ENCODE measurements at regions not wholly inside any gene's neighbourhood (a gene's known extent, or its start where the extent isn't known, plus 50 kb on each side); places are given as distances from the start of the nearest gene placed in this dataset.

DNA sequence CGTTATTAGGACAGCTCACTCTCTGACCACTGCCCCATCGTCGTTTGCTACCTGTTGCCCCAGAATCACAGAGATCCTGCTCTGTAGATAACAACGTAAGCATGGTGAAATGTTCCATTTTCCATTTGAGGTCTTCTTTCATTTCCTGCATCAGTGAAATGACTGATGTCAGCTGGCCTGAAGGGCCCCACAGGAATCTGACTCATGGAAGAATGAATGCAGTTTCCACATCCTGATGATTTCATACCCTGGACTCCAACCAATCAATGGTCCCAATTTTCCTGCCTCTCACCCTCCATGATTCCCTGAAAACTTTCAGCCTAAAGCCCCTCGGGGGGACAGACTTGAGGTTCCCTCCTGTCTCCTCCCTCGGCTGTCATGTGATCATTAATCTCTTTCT is 394.4 kb upstream of the CDH4 start:
- Histone ChIP-seq H3K9me3 (ENCODE audit: low read length) (no peaks in the 10 kb centered on the region), H4K20me1 (ENCODE audit: insufficient read depth, low read depth, low read length) (no peaks in the 10 kb centered on the region), H2AFZ (ENCODE audit: low read length) (no peak overlapping the region), H3K9me2 (replicated peaks; ENCODE audit: insufficient read depth, low read length) (no peaks in the 10 kb centered on the region), H3K4me2 (ENCODE audit: low read depth, low read length, poor library complexity, severe bottlenecking) (no peak overlapping the region), H3K4me3 (ENCODE audit: low read length) (no peak overlapping the region), H3K27me3 (ENCODE audit: low read length) (no peaks in the 10 kb centered on the region), H3K4me1 (ENCODE audit: low read length) (no peaks in the 10 kb centered on the region), H3K9ac (ENCODE audit: low read length) (no peak overlapping the region), H3K79me2 (ENCODE audit: low read length) (no peaks in the 10 kb centered on the region), H3K36me3 (ENCODE audit: insufficient read depth, low read length) (no peaks in the 10 kb centered on the region), H3K27ac (ENCODE audit: low read length) (no peak overlapping the region)
- no peak for DNase-seq

DNA sequence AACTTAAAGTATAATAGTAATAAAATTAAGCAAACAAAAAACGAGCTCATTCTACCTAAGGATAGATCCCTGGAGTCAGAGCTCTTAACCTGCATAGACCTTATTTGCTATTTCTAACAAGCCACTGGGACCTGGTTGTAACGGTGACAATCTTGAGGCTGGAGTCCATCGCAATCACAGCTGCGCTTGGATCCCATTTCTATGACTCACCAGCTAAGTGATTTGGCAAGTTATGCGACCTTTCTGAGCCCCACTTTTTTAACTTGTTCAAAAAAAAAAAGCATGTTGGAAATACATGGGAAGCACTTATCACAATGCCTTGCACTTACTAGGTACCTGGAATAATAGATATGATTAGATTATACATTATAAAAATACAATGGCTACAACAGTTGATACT is 389.5 kb upstream of the CDH4 start:
- Histone ChIP-seq H3K4me2 (ENCODE audit: low read depth, low read length, poor library complexity, severe bottlenecking) (no peak overlapping the region), H3K9me2 (replicated peaks; ENCODE audit: insufficient read depth, low read length) (no peaks in the 10 kb centered on the region)

DNA sequence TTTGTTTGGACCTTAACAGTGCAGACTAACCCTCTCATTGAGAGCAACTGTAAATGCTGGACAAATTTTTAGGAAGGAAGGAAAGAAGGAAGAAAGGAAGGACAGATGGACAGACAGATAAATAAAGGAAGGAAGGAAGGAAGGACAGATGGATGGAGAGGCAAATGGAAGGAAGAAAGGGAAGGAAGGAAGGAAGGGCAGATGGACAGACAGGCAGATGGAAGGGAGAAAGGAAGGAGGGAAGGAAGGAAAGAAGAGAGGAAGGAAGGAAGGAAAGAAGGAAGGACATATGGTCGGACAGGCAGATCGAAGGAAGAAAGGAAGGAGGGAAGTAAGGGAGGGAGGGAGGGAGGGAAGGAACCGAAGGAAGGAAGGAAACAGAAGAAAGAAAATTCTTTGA is 388.5 kb upstream of the CDH4 start:
- Histone ChIP-seq H3K4me2 (ENCODE audit: low read depth, low read length, poor library complexity, severe bottlenecking) (no peak overlapping the region), H3K4me3 (ENCODE audit: low read length) (no peak overlapping the region), H3K9me3 (ENCODE audit: low read length) (no peaks in the 10 kb centered on the region), H4K20me1 (ENCODE audit: insufficient read depth, low read depth, low read length) (no peaks in the 10 kb centered on the region), H2AFZ (ENCODE audit: low read length) (no peak overlapping the region), H3K4me1 (ENCODE audit: low read length) (no peaks in the 10 kb centered on the region), H3K36me3 (ENCODE audit: insufficient read depth, low read length) (no peaks in the 10 kb centered on the region), H3K9ac (ENCODE audit: low read length) (no peak overlapping the region), H3K27ac (ENCODE audit: low read length) (no peak overlapping the region), H3K27me3 (ENCODE audit: low read length) (no peaks in the 10 kb centered on the region), H3K79me2 (ENCODE audit: low read length) (no peaks in the 10 kb centered on the region), H3K9me2 (replicated peaks; ENCODE audit: insufficient read depth, low read length) (no peaks in the 10 kb centered on the region)
- DNase-seq = no peak

More for the DNA sequence above, 389.5 kb upstream of the CDH4 start:
- Histone ChIP-seq H3K27ac (ENCODE audit: low read length) (no peak overlapping the region), H3K36me3 (ENCODE audit: insufficient read depth, low read length) (no peaks in the 10 kb centered on the region), H3K9ac (ENCODE audit: low read length) (no peak overlapping the region), H4K20me1 (ENCODE audit: insufficient read depth, low read depth, low read length) (no peaks in the 10 kb centered on the region), H2AFZ (ENCODE audit: low read length) (no peak overlapping the region), H3K27me3 (ENCODE audit: low read length) (no peaks in the 10 kb centered on the region), H3K4me1 (ENCODE audit: low read length) (no peaks in the 10 kb centered on the region), H3K79me2 (ENCODE audit: low read length) (no peaks in the 10 kb centered on the region), H3K9me3 (ENCODE audit: low read length) (no peaks in the 10 kb centered on the region), H3K4me3 (ENCODE audit: low read length) (no peak overlapping the region)
- no peak for DNase-seq

DNA sequence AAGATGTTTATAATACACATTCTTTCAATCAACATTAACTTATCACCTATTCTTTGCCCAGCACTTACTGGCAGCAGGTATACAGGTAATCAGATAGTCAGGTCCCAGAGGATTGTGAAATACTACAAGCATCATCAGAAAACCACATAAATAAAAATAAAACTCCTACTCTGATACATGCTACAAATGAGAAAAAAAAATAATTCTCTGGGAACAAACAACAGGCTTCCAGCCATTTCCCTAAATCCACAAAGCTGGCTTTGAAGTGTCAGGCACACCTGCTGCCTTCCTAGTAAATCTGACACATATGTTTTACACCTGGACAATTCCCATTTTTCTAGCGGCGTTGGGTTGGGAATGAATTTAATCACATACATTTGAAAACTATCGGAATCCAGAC is 384.5 kb upstream of the CDH4 start:
- no peak for DNase-seq
- Histone ChIP-seq H3K4me2 (ENCODE audit: low read depth, low read length, poor library complexity, severe bottlenecking) (no peak overlapping the region), H3K36me3 (ENCODE audit: insufficient read depth, low read length) (no peaks in the 10 kb centered on the region), H3K4me3 (ENCODE audit: low read length) (no peak overlapping the region), H2AFZ (ENCODE audit: low read length) (no peak overlapping the region), H3K9me2 (replicated peaks; ENCODE audit: insufficient read depth, low read length) (no peaks in the 10 kb centered on the region), H3K9ac (ENCODE audit: low read length) (no peak overlapping the region), H3K27ac (ENCODE audit: low read length) (no peak overlapping the region), H3K4me1 (ENCODE audit: low read length) (no peaks in the 10 kb centered on the region), H3K27me3 (ENCODE audit: low read length) (no peaks in the 10 kb centered on the region), H3K9me3 (ENCODE audit: low read length) (no peaks in the 10 kb centered on the region), H3K79me2 (ENCODE audit: low read length) (no peaks in the 10 kb centered on the region), H4K20me1 (ENCODE audit: insufficient read depth, low read depth, low read length) (no peaks in the 10 kb centered on the region)

DNA sequence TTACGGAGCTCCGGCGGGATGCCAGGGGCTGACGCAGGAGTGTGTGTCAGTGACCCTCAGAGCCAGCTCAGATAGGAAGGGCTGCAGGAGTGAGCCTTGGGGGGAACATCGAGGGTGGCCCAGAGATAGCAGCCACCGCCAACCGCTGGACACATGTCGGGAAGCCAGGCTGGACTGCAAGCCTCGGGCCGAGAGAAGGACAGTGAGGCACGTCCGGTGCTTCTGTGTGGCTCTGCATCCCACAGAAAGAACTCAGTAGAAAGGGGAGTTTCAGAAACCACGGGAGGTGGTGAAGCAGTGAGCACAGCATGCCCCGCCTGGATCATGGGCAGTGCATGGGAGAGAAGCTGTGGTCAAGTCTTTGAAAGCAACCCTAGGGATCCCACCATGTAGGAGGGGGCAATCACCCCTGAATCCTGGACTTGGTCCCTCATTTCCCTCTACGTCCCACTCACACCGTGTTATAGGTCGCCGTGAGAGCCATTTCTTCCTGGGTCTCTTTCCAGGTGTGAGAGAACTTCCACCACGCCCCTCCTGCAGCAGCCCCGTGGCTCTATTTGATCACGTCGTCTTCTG is 383.7 kb upstream of the CDH4 start:
- Histone ChIP-seq H4K20me1 (ENCODE audit: insufficient read depth, low read depth, low read length) (no peaks in the 10 kb centered on the region), H3K79me2 (ENCODE audit: low read length) (no peaks in the 10 kb centered on the region)

DNA sequence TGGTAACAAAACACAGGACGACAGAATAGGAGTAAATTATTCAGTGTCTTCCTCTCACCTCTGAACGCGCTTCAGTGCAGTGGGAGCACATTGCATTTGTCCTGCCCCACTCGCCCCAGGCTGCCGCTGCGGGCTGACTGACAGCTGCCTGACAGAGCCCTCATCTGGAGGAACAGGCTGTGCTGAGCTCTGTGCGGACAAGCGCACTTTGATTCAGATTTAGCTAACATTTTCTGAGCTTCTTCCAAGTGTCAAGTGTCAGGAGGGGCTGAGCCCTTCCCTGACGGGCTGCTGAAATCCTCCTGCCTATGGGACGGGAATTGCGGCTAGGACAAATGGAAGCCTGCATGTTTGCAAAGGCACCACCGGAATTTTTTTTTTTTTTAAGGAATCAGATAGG is 383.0 kb upstream of the CDH4 start:
- H3K4me2 ChIP-seq (ENCODE audit: low read depth, low read length, poor library complexity, severe bottlenecking) = no peak overlapping the region
- no peaks in the 10 kb centered on the region for H3K36me3 ChIP-seq (ENCODE audit: insufficient read depth, low read length)
- H3K4me3 ChIP-seq (ENCODE audit: low read length) = no peak overlapping the region
- no peak for DNase-seq
- no peaks in the 10 kb centered on the region for H3K9me3 ChIP-seq (ENCODE audit: low read length)
- no peak overlapping the region for H3K27ac ChIP-seq (ENCODE audit: low read length)
- H3K79me2 ChIP-seq (ENCODE audit: low read length) = no peaks in the 10 kb centered on the region
- no peaks in the 10 kb centered on the region for H3K9me2 ChIP-seq (replicated peaks; ENCODE audit: insufficient read depth, low read length)
- no peaks in the 10 kb centered on the region for H3K4me1 ChIP-seq (ENCODE audit: low read length)
- no peak overlapping the region for H3K9ac ChIP-seq (ENCODE audit: low read length)
- H4K20me1 ChIP-seq (ENCODE audit: insufficient read depth, low read depth, low read length) = no peaks in the 10 kb centered on the region
- no peak overlapping the region for H2AFZ ChIP-seq (ENCODE audit: low read length)
- H3K27me3 ChIP-seq (ENCODE audit: low read length) = no peaks in the 10 kb centered on the region

More for the DNA sequence above, 383.7 kb upstream of the CDH4 start:
- H3K9ac ChIP-seq (ENCODE audit: low read length) = no peak overlapping the region
- H3K27ac ChIP-seq (ENCODE audit: low read length) = no peak overlapping the region
- no peaks in the 10 kb centered on the region for H3K36me3 ChIP-seq (ENCODE audit: insufficient read depth, low read length)
- no peak overlapping the region for H3K4me3 ChIP-seq (ENCODE audit: low read length)
- no peaks in the 10 kb centered on the region for H3K9me3 ChIP-seq (ENCODE audit: low read length)
- no peaks in the 10 kb centered on the region for H3K9me2 ChIP-seq (replicated peaks; ENCODE audit: insufficient read depth, low read length)
- H3K4me2 ChIP-seq (ENCODE audit: low read depth, low read length, poor library complexity, severe bottlenecking) = no peak overlapping the region
- no peaks in the 10 kb centered on the region for H3K27me3 ChIP-seq (ENCODE audit: low read length)
- no peaks in the 10 kb centered on the region for H3K4me1 ChIP-seq (ENCODE audit: low read length)
- H2AFZ ChIP-seq (ENCODE audit: low read length) = no peak overlapping the region
- DNase-seq = no peak

DNA sequence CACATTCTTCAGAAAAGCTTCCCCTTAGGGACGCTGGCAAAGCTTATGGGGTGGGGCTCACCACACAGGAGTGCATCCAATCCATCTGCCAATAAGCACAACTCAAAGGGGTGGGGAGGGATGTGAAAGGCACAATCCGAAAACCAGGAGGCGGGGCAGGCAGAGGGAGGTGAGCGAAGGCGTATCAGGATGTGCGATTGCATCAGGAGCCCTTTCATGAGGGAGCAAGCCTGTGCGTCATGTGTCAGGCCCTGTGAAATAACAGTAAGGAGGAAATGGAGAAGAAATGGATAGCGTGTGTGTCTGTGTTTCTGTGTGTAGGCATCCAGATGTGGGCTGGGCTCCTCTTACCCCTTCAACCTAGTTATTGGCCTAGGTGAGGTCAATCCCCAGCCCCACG is 382.4 kb upstream of the CDH4 start:
- H3K9ac ChIP-seq (ENCODE audit: low read length) = no peak overlapping the region
- H3K36me3 ChIP-seq (ENCODE audit: insufficient read depth, low read length) = no peaks in the 10 kb centered on the region
- H3K9me2 ChIP-seq (replicated peaks; ENCODE audit: insufficient read depth, low read length) = no peaks in the 10 kb centered on the region
- H3K79me2 ChIP-seq (ENCODE audit: low read length) = no peaks in the 10 kb centered on the region
- H3K4me1 ChIP-seq (ENCODE audit: low read length) = no peaks in the 10 kb centered on the region
- no peaks in the 10 kb centered on the region for H3K9me3 ChIP-seq (ENCODE audit: low read length)
- H3K27ac ChIP-seq (ENCODE audit: low read length) = no peak overlapping the region
- no peak overlapping the region for H3K4me2 ChIP-seq (ENCODE audit: low read depth, low read length, poor library complexity, severe bottlenecking)
- H3K4me3 ChIP-seq (ENCODE audit: low read length) = no peak overlapping the region
- H2AFZ ChIP-seq (ENCODE audit: low read length) = no peak overlapping the region
- DNase-seq = no peak
- H3K27me3 ChIP-seq (ENCODE audit: low read length) = no peaks in the 10 kb centered on the region
- H4K20me1 ChIP-seq (ENCODE audit: insufficient read depth, low read depth, low read length) = no peaks in the 10 kb centered on the region

DNA sequence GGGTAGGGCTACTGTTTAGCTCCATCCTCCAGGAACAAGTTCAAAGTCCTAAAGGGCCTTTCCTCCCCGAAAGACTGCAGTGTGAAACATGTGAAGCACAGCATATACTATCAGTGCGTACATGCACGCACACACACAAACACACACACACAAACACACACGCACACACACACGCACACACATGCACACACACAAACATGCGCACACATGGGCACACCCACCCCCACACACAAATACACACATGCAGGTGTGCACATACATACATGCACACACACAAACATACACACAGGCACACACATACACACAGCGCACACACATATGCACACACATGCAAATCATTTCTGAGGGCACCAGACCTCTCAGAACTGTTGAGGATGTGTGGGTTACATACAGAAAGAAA is 382.0 kb upstream of the CDH4 start:
- H3K9ac ChIP-seq (ENCODE audit: low read length) = no peak overlapping the region
- no peak overlapping the region for H3K4me3 ChIP-seq (ENCODE audit: low read length)
- H3K36me3 ChIP-seq (ENCODE audit: insufficient read depth, low read length) = no peaks in the 10 kb centered on the region
- no peaks in the 10 kb centered on the region for H3K79me2 ChIP-seq (ENCODE audit: low read length)
- H4K20me1 ChIP-seq (ENCODE audit: insufficient read depth, low read depth, low read length) = no peaks in the 10 kb centered on the region
- no peak for DNase-seq
- H2AFZ ChIP-seq (ENCODE audit: low read length) = no peak overlapping the region
- no peak overlapping the region for H3K27ac ChIP-seq (ENCODE audit: low read length)
- no peaks in the 10 kb centered on the region for H3K9me3 ChIP-seq (ENCODE audit: low read length)
- no peaks in the 10 kb centered on the region for H3K9me2 ChIP-seq (replicated peaks; ENCODE audit: insufficient read depth, low read length)
- H3K4me1 ChIP-seq (ENCODE audit: low read length) = no peaks in the 10 kb centered on the region
- no peak overlapping the region for H3K4me2 ChIP-seq (ENCODE audit: low read depth, low read length, poor library complexity, severe bottlenecking)
- no peaks in the 10 kb centered on the region for H3K27me3 ChIP-seq (ENCODE audit: low read length)

DNA sequence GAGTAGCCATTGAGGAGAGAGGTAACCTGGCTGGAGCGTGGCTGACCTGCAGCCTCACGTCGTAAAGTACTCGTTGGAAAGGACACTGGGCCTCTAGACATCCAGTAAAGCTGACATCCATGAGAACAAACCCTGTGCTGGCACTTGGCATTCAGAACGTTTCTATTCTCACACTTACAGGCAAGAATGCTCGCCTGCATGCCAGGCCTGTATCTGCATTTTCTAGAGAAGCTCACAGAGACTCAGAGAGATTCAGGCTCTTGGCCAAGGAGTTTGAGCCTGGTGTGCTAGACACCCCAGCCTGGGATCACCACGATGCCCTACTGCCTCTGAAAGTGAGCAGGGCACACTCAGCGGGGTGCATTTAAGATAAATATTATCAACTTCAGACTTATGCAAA is 379.8 kb upstream of the CDH4 start:
- Histone ChIP-seq H3K4me3 (ENCODE audit: low read length) (no peak overlapping the region), H3K27me3 (ENCODE audit: low read length) (no peaks in the 10 kb centered on the region), H3K9me2 (replicated peaks; ENCODE audit: insufficient read depth, low read length) (no peaks in the 10 kb centered on the region), H3K4me2 (ENCODE audit: low read depth, low read length, poor library complexity, severe bottlenecking) (no peak overlapping the region), H4K20me1 (ENCODE audit: insufficient read depth, low read depth, low read length) (no peaks in the 10 kb centered on the region), H3K79me2 (ENCODE audit: low read length) (no peaks in the 10 kb centered on the region), H3K27ac (ENCODE audit: low read length) (no peak overlapping the region), H3K9ac (ENCODE audit: low read length) (no peak overlapping the region), H2AFZ (ENCODE audit: low read length) (no peak overlapping the region), H3K9me3 (ENCODE audit: low read length) (no peaks in the 10 kb centered on the region), H3K4me1 (ENCODE audit: low read length) (no peaks in the 10 kb centered on the region), H3K36me3 (ENCODE audit: insufficient read depth, low read length) (no peaks in the 10 kb centered on the region)
- DNase-seq = no peak
